CD14-positive monocyte (primary cell): ENCODE measurements at regions not wholly inside any gene's neighbourhood (a gene's known extent, or its start where the extent isn't known, plus 50 kb on each side); places are given as distances from the start of the nearest gene placed in this dataset.

Source experiments
- DNase-seq, 3 donors: peaks; one replicate each; pipeline ENCODE4 v3.0.0-alpha.2; 2011 to 2022
- H2AFZ ChIP-seq: 2 replicates; pipeline ENCODE4 v1.6.0; 2012; ENCODE audit warnings: mild to moderate bottlenecking, low read depth, low read length, inconsistent platforms; ENCODE audit not compliant: insufficient read depth, poor library complexity, severe bottlenecking
- H3K27ac ChIP-seq, 2 donors: 1 replicate in 1 of 2; 2 replicates in 1 of 2; pipeline ENCODE4 v1.5.1; 2012 to 2013; ENCODE audit warnings: low read length in 2 of 2, control low read depth in 1 of 2, inconsistent platforms in 1 of 2, low read depth in 1 of 2, mild to moderate bottlenecking in 1 of 2
- H3K27me3 ChIP-seq, 2 donors: one replicate each; pipeline versions ENCODE4 v1.6.0 to v1.6.1; 2011 to 2013; ENCODE audit warnings: low read length in 2 of 2; ENCODE audit not compliant: control insufficient read depth in 2 of 2, insufficient read depth in 2 of 2
- H3K36me3 ChIP-seq, 2 donors: replicated peaks in 1 of 2; 1 replicate in 1 of 2; 2 replicates in 1 of 2; pipeline versions ENCODE4 v1.5.1 to v1.6.1; 2012 to 2013; ENCODE audit warnings: low read length in 2 of 2, control low read depth in 1 of 2, inconsistent platforms in 1 of 2, mild to moderate bottlenecking in 1 of 2; ENCODE audit not compliant: insufficient read depth in 2 of 2, control insufficient read depth in 1 of 2
- H3K4me1 ChIP-seq, 2 donors: 1 replicate in 1 of 2; 2 replicates in 1 of 2; pipeline versions ENCODE4 v1.5.1 to v1.6.1; 2012 to 2013; ENCODE audit warnings: low read length in 2 of 2, control low read depth in 1 of 2, inconsistent platforms in 1 of 2, mild to moderate bottlenecking in 1 of 2, moderate library complexity in 1 of 2; ENCODE audit not compliant: insufficient read depth in 2 of 2, control insufficient read depth in 1 of 2
- H3K4me2 ChIP-seq: replicated peaks from 2 replicates; pipeline ENCODE3; 2012; ENCODE audit warnings: low read length, moderate library complexity, mild to moderate bottlenecking; ENCODE audit not compliant: poor library complexity, severe bottlenecking; ENCODE audit errors: extremely low read depth
- H3K4me3 ChIP-seq, 3 experiments: fragments of 200-600 bp in 1 of 3; sonication (generic) in 1 of 3; replicated peaks in 1 of 3; 1 replicate in 2 of 3; 2 replicates in 1 of 3; pipeline ENCODE4 v1.5.1; 2011 to 2013; ENCODE audit warnings: low read length in 3 of 3, mild to moderate bottlenecking in 3 of 3, control low read depth in 2 of 3, low read depth in 2 of 3, inconsistent platforms in 1 of 3, moderate library complexity in 1 of 3
- H3K79me2 ChIP-seq: 2 replicates; pipeline ENCODE4 v1.6.0; 2012; ENCODE audit warnings: mild to moderate bottlenecking, control low read depth, inconsistent platforms, low read length, moderate library complexity; ENCODE audit not compliant: insufficient read depth
- H3K9ac ChIP-seq: 2 replicates; pipeline ENCODE4 v1.6.0; 2017; ENCODE audit warnings: low read length, mild to moderate bottlenecking; ENCODE audit not compliant: insufficient read depth, poor library complexity, severe bottlenecking
- H3K9me3 ChIP-seq, 2 donors: replicated peaks in 1 of 2; 1 replicate in 1 of 2; 2 replicates in 1 of 2; pipeline versions ENCODE4 v1.5.1 to v1.6.1; 2012 to 2013; ENCODE audit warnings: low read length in 2 of 2, control low read depth in 1 of 2; ENCODE audit not compliant: control insufficient read depth in 1 of 2, insufficient read depth in 1 of 2
- H4K20me1 ChIP-seq: 2 replicates; pipeline ENCODE4 v1.6.0; 2012; ENCODE audit warnings: mild to moderate bottlenecking, low read length, control low read depth, moderate library complexity; ENCODE audit not compliant: insufficient read depth
- H3K27ac Mint-ChIP-seq, 7 donors: one replicate each; pipeline ENCODE4 v1.8.0; 2020; ENCODE audit warnings: mild to moderate bottlenecking in 7 of 7, mixed read lengths in 7 of 7, moderate library complexity in 6 of 7, inconsistent platforms in 2 of 7
- H3K27me3 Mint-ChIP-seq, 3 donors: one replicate each; pipeline ENCODE4 v1.8.0; 2021 to 2022; ENCODE audit warnings: low read depth in 3 of 3, mild to moderate bottlenecking in 3 of 3, mixed read lengths in 3 of 3, moderate library complexity in 3 of 3, inconsistent platforms in 1 of 3
- H3K36me3 Mint-ChIP-seq, 2 donors: one replicate each; pipeline ENCODE4 v1.8.0; 2020; ENCODE audit warnings: mixed read lengths in 2 of 2, inconsistent platforms in 1 of 2, mild to moderate bottlenecking in 1 of 2
- H3K4me1 Mint-ChIP-seq: one replicate; pipeline ENCODE4 v1.8.0; 2020; ENCODE audit warnings: mild to moderate bottlenecking, mixed read lengths
- H3K4me3 Mint-ChIP-seq, 2 donors: one replicate each; pipeline ENCODE4 v1.8.0; 2020; ENCODE audit warnings: mild to moderate bottlenecking in 2 of 2, mixed read lengths in 2 of 2, moderate library complexity in 1 of 2
- H3K9me3 Mint-ChIP-seq, 7 donors: one replicate each; pipeline ENCODE4 v1.8.0; 2020 to 2022; ENCODE audit warnings: mixed read lengths in 7 of 7, mild to moderate bottlenecking in 6 of 7, moderate library complexity in 6 of 7, inconsistent platforms in 2 of 7
- WGBS: methylation state at CpG from one replicate; pipeline ENCODE4 v1.1.5; 2013; ENCODE audit warnings: missing lambda C conversion rate; ENCODE audit not compliant: insufficient coverage; 5-methylcytosine and 5-hydroxymethylcytosine counted together
- intact Hi-C, 2 donors: fragments of 100-400 bp; cut with micrococcal nuclease; formaldehyde crosslinking; loops; one replicate each; pipeline versions ENCODE4 v1.15.0 to v1.15.1; 2023
- TF ChIP-seq, protein P1 (sequence below): fragments of 200-600 bp; IDR thresholded peaks from one replicate; pipeline ENCODE4 v1.8.0; 2022; ENCODE audit warnings: antibody characterized with exemption, mild to moderate bottlenecking

DNA sequence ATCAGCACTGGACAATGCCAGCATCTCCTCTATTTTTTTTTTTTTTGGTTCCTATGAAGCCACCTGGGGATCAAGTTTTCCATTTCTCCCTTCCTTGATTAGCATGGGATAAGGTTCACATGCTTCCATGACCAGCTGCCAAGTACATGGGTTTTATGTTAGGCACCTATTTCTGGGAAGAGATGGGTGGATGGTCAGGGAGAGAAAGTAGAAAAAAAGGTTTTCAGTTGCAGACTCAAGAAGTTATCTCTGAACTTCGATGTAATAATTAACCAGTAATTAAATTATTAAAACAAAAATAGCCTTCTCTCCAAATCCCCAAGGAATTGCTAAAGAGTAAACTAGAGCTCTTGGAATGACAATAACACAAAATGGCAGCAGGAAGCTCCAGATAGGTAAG is 164.9 kb upstream of the MAF start:
- intact Hi-C loops = no loop called here
- Histone ChIP-seq H3K4me1 (peaks cover 4 to 7% of the 10 kb centered on the region in 2 donors), H3K9ac (no peak overlapping the region), H3K9me3 (no peaks in the 10 kb centered on the region), H4K20me1 (no peaks in the 10 kb centered on the region), H3K36me3 (no peaks in the 10 kb centered on the region), H3K4me2 (no peak overlapping the region), H2AFZ (no peak overlapping the region), H3K4me3 (no peak overlapping the region), H3K27me3 (no peaks in the 10 kb centered on the region), H3K27ac (no peak overlapping the region), H3K79me2 (no peaks in the 10 kb centered on the region)
- DNase-seq = no peak
- no peak overlapping the region for H3K27ac Mint-ChIP-seq
- no CpG with 5 or more reads among the region's 1 CpG for WGBS
- peaks cover 24% of the 10 kb centered on the region for H3K4me1 Mint-ChIP-seq
- no peaks in the 10 kb centered on the region for H3K36me3 Mint-ChIP-seq
- H3K9me3 Mint-ChIP-seq = peaks cover 0 to 3% (median 0%) of the 10 kb centered on the region in 7 donors
- TF ChIP-seq, protein P1, sequence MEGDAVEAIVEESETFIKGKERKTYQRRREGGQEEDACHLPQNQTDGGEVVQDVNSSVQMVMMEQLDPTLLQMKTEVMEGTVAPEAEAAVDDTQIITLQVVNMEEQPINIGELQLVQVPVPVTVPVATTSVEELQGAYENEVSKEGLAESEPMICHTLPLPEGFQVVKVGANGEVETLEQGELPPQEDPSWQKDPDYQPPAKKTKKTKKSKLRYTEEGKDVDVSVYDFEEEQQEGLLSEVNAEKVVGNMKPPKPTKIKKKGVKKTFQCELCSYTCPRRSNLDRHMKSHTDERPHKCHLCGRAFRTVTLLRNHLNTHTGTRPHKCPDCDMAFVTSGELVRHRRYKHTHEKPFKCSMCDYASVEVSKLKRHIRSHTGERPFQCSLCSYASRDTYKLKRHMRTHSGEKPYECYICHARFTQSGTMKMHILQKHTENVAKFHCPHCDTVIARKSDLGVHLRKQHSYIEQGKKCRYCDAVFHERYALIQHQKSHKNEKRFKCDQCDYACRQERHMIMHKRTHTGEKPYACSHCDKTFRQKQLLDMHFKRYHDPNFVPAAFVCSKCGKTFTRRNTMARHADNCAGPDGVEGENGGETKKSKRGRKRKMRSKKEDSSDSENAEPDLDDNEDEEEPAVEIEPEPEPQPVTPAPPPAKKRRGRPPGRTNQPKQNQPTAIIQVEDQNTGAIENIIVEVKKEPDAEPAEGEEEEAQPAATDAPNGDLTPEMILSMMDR = no peak
- no peak overlapping the region for H3K4me3 Mint-ChIP-seq
- peaks cover 0 to 5% (median 1%) of the 10 kb centered on the region in 3 donors for H3K27me3 Mint-ChIP-seq

GRCh38 chr16:79764415-79765110 is 164.0 kb upstream of the MAF start:
- Histone ChIP-seq H3K9ac (no peak overlapping the region), H3K36me3 (no peaks in the 10 kb centered on the region), H3K79me2 (no peaks in the 10 kb centered on the region), H3K27me3 (no peaks in the 10 kb centered on the region), H4K20me1 (no peaks in the 10 kb centered on the region), H3K27ac (no peak overlapping the region), H2AFZ (no peak overlapping the region), H3K9me3 (no peaks in the 10 kb centered on the region), H3K4me2 (no peak overlapping the region), H3K4me3 (no peak overlapping the region), H3K4me1 (no peaks in the 10 kb centered on the region)
- Mint-ChIP-seq H3K36me3 (no peaks in the 10 kb centered on the region), H3K27ac (no peak overlapping the region), H3K4me1 (peaks cover 18% of the 10 kb centered on the region), H3K9me3 (peaks cover 0 to 3% (median 0%) of the 10 kb centered on the region in 7 donors), H3K4me3 (no peak overlapping the region), H3K27me3 (peaks cover 0 to 8% (median 1%) of the 10 kb centered on the region in 3 donors)
- no peak for DNase-seq
- WGBS = 70% methylated on average over 5 of the region's 8 CpGs
- TF ChIP-seq, protein P1 = no peak
- intact Hi-C loops = no loop called here
